ENCODE measurements at regions not wholly inside any gene's neighbourhood (a gene's known extent, or its start where the extent isn't known, plus 50 kb on each side); places are given as distances from the start of the nearest gene placed in this dataset.

- WGBS (ENCODE audit: insufficient coverage, insufficient replicate concordance, low lambda C conversion rate, missing lambda C conversion rate), result 29% methylated on average over 1 of the region's 1 CpG
These were observed 568.5 kb upstream of the SLC8A1 start for GRCh38 chr2:41020358-41020757.

More at GRCh38 chr2:41020358-41020757, 568.5 kb upstream of the SLC8A1 start:
- no peak for ATAC-seq
- no peak for FAIRE-seq
- BruUV-seq (replicated peaks), result no TSS peak
- in situ Hi-C loops (cut with MboI) (no loop called here), intact Hi-C loops (cut with micrococcal nuclease; ENCODE audit: unreplicated experiment) (no loop called here)
- Histone ChIP-seq H3K4me3 (no peak overlapping the region), H3K36me3 (ENCODE audit: control insufficient read depth in 2 of 2, insufficient read depth in 2 of 2, low read length in 1 of 2) (no peaks in the 10 kb centered on the region), H4K20me1 (ENCODE audit: control insufficient read depth, insufficient read depth) (no peaks in the 10 kb centered on the region), H3K27me3 (replicated peaks in 1 of 2; ENCODE audit: control insufficient read depth in 2 of 2, insufficient read depth in 2 of 2, low read length in 1 of 2) (no peaks in the 10 kb centered on the region), H3K4me2 (ENCODE audit: control insufficient read depth, insufficient read depth) (no peak overlapping the region), H3K9me3 (replicated peaks; ENCODE audit: control insufficient read depth, insufficient read depth, low read length) (no peaks in the 10 kb centered on the region), H3K4me1 (ENCODE audit: control insufficient read depth, insufficient read depth, low read length) (no peaks in the 10 kb centered on the region), H3K9ac (ENCODE audit: control insufficient read depth, insufficient read depth, low read length) (no peak overlapping the region), H2AFZ (ENCODE audit: control insufficient read depth, low read depth, low read length) (no peak overlapping the region), H3K79me2 (ENCODE audit: control insufficient read depth, insufficient read depth, low read length) (no peaks in the 10 kb centered on the region), H3K27ac (ENCODE audit: control insufficient read depth, insufficient read depth) (no peak overlapping the region)
- POLR2A ChIA-PET, result no interaction called here
- DNase-seq (ENCODE audit: low read depth, low spot score), result no peak
- TF ChIP-seq PBX3 (IDR thresholded peaks at IDR 0.05; ENCODE audit: insufficient replicate concordance, low read depth, low read length) (no peak), MEF2A (IDR thresholded peaks at IDR 0.05; ENCODE audit: insufficient read depth, low read depth, low read length) (no peak), REST (IDR thresholded peaks at IDR 0.05; ENCODE audit: low read depth, low read length) (no peak), ATF3 (IDR thresholded peaks at IDR 0.05; ENCODE audit: borderline replicate concordance, extremely low read depth, low read depth, low read length) (no peak), CBX5 (IDR thresholded peaks at IDR 0.05; ENCODE audit: low read depth) (no peak), SRF (IDR thresholded peaks at IDR 0.05; ENCODE audit: low read depth in 2 of 2, low read length in 2 of 2) (no peak), CHD4 (IDR thresholded peaks at IDR 0.05) (no peak), ZBED1 (IDR thresholded peaks at IDR 0.05; ENCODE audit: borderline replicate concordance) (no peak), STAT3 (IDR thresholded peaks at IDR 0.05; ENCODE audit: low read depth, low read length) (no peak), CEBPZ (IDR thresholded peaks at IDR 0.05; ENCODE audit: low read depth, low read length) (no peak), BCL11A (IDR thresholded peaks at IDR 0.05; ENCODE audit: low read depth, low read length) (no peak), MAX (IDR thresholded peaks at IDR 0.05; ENCODE audit: low read depth, low read length) (no peak)
- CTCF ChIA-PET, result no interaction called here
- RAD21 ChIA-PET (ENCODE audit: unreplicated experiment), result no interaction called here
- SMC1A ChIA-PET (ENCODE audit: uncharacterized antibody, unreplicated experiment), result no interaction called here

Measured in GM12878 (cell line).